Transverse colon (tissue), 3 donors: ENCODE measurements at regions not wholly inside any gene's neighbourhood (a gene's known extent, or its start where the extent isn't known, plus 50 kb on each side); places are given as distances from the start of the nearest gene placed in this dataset.

ENCODE experiments used
- CTCF ChIP-seq, 5 experiments: fragments of 200-600 bp in 3 of 5; fragments of 450-650 bp in 2 of 5; sonication (generic) in 3 of 5; IDR thresholded peaks; 1 replicate in 2 of 5; 2 replicates in 3 of 5; pipeline ENCODE4 v1.5.1; 2016 to 2017; ENCODE audit warnings: antibody characterized with exemption in 5 of 5, inconsistent platforms in 3 of 5, mild to moderate bottlenecking in 2 of 5, moderate library complexity in 1 of 5
- EP300 ChIP-seq: sonication (generic); formaldehyde crosslinking; IDR thresholded peaks from one replicate; pipeline ENCODE4 v1.6.1; 2017; ENCODE audit warnings: antibody characterized with exemption, low read depth

GRCh38 chr6:44627883-44628271 is 240.4 kb downstream of the CDC5L start:
- TF ChIP-seq CTCF (IDR thresholded peaks at IDR 0.05), result no peak
- TF ChIP-seq EP300, result no peak
